H1 (cell line): ENCODE measurements at regions not wholly inside any gene's neighbourhood (a gene's known extent, or its start where the extent isn't known, plus 50 kb on each side); places are given as distances from the start of the nearest gene placed in this dataset.

Experiments used
- BCL11A ChIP-seq, 2 experiments: IDR thresholded peaks; one replicate each; pipeline ENCODE4 v1.6.1; 2011; ENCODE audit warnings: low read depth in 2 of 2, low read length in 2 of 2, mild to moderate bottlenecking in 2 of 2
- CEBPB ChIP-seq: IDR thresholded peaks from 2 replicates; pipeline ENCODE4 v1.6.1; 2012; ENCODE audit warnings: low read depth, low read length
- CTCF ChIP-seq, 3 experiments: IDR thresholded peaks; 1 replicate in 2 of 3; 2 replicates in 1 of 3; pipeline versions ENCODE4 v1.5.1 to v1.6.1; 2011; ENCODE audit warnings: low read length in 3 of 3, mild to moderate bottlenecking in 3 of 3, inconsistent platforms in 2 of 3, low read depth in 1 of 3, moderate library complexity in 1 of 3; ENCODE audit not compliant: insufficient read depth in 1 of 3; ENCODE audit errors: control extremely low read depth in 1 of 3
- POLR2AphosphoS5 ChIP-seq: IDR thresholded peaks from 2 replicates; pipeline ENCODE4 v1.6.1; 2011; ENCODE audit warnings: low read depth, low read length

- TF ChIP-seq CTCF (IDR thresholded peaks at IDR 0.05; ENCODE audit: control extremely low read depth in 1 of 3, insufficient read depth in 1 of 3, low read depth in 1 of 3, low read length in 3 of 3) (no peak), CEBPB (no peak), POLR2AphosphoS5 (no peak), BCL11A (IDR thresholded peaks at IDR 0.05; ENCODE audit: low read depth in 2 of 2, low read length in 2 of 2) (no peak)
These were observed 1142.3 kb downstream of the NXPH1 start for GRCh38 chr7:9575716-9576115.
